Thyroid gland (tissue), 4 donors: ENCODE measurements at regions not wholly inside any gene's neighbourhood (a gene's known extent, or its start where the extent isn't known, plus 50 kb on each side); places are given as distances from the start of the nearest gene placed in this dataset.

Experiments used
- DNase-seq, 2 donors: peaks; one replicate each; pipeline ENCODE4 v3.0.0-alpha.2; 2019
- H3K27ac ChIP-seq, 3 donors: fragments of 200-600 bp; sonication (generic); 1 replicate in 2 of 3; 2 replicates in 1 of 3; pipeline ENCODE4 v1.5.1; 2016 to 2019; ENCODE audit warnings: mild to moderate bottlenecking in 1 of 3, moderate library complexity in 1 of 3
- H3K27me3 ChIP-seq: fragments of 200-600 bp; sonication (generic); one replicate; pipeline ENCODE4 v1.5.1; 2019
- H3K36me3 ChIP-seq, 2 donors: fragments of 200-600 bp; sonication (generic); one replicate each; pipeline ENCODE4 v1.5.1; 2016 to 2019
- H3K4me1 ChIP-seq, 2 donors: fragments of 200-600 bp; sonication (generic); one replicate each; pipeline ENCODE4 v1.5.1; 2017 to 2019
- H3K4me3 ChIP-seq, 3 donors: fragments of 200-600 bp; sonication (generic); replicated peaks in 1 of 3; 1 replicate in 2 of 3; 2 replicates in 1 of 3; pipeline ENCODE4 v1.5.1; 2016; ENCODE audit warnings: mild to moderate bottlenecking in 1 of 3
- H3K9me3 ChIP-seq: fragments of 200-600 bp; sonication (generic); one replicate; pipeline ENCODE4 v1.5.1; 2017
- CTCF ChIP-seq, 6 experiments: fragments of 200-600 bp in 3 of 6; fragments of 450-650 bp in 3 of 6; sonication (generic) in 3 of 6; IDR thresholded peaks; one replicate each; pipeline ENCODE4 v1.5.1; 2016 to 2019; ENCODE audit warnings: antibody characterized with exemption in 6 of 6, mild to moderate bottlenecking in 2 of 6, inconsistent platforms in 1 of 6, moderate library complexity in 1 of 6
- POLR2A ChIP-seq, 2 donors: fragments of 450-650 bp; IDR thresholded peaks; one replicate each; pipeline ENCODE4 v1.6.1; 2017; ENCODE audit warnings: antibody characterized with exemption in 2 of 2, mild to moderate bottlenecking in 2 of 2, moderate library complexity in 1 of 2
- WGBS, 2 donors: methylation state at CpG; one replicate each; pipeline ENCODE4 v1.1.5; 2017; 5-methylcytosine and 5-hydroxymethylcytosine counted together
- intact Hi-C: fragments of 100-400 bp; cut with DNase I; formaldehyde crosslinking; loops from one replicate; pipeline ENCODE4 v1.15.1; 2023

GRCh38 chr4:56261027-56261426, 126.3 kb downstream of the AASDH start:
- intact Hi-C loops: no loop called here
- Histone ChIP-seq H3K27ac (no peak overlapping the region), H3K4me1 (no peaks in the 10 kb centered on the region), H3K27me3 (no peaks in the 10 kb centered on the region), H3K9me3 (no peaks in the 10 kb centered on the region), H3K4me3 (no peak overlapping the region), H3K36me3 (no peaks in the 10 kb centered on the region)
- WGBS, 2 donors: 83 to 96% methylated on average over 6 of the region's 6 CpGs
- TF ChIP-seq POLR2A (IDR thresholded peaks at IDR 0.05): no peak
- no peak for TF ChIP-seq CTCF (IDR thresholded peaks at IDR 0.05)
- no peak for DNase-seq

GRCh38 chr4:56260320-56260719, 127.0 kb downstream of the AASDH start:
- intact Hi-C loops: no loop called here
- 90 to 93% methylated on average over 4 of the region's 4 CpGs for WGBS, 2 donors
- H3K27me3 ChIP-seq: no peaks in the 10 kb centered on the region

GRCh38 chr4:56259655-56260054, 127.6 kb downstream of the AASDH start:
- DNase-seq: no peak
- no peaks in the 10 kb centered on the region for H3K4me1 ChIP-seq
- no peaks in the 10 kb centered on the region for H3K36me3 ChIP-seq
- no peak overlapping the region for H3K27ac ChIP-seq
- H3K9me3 ChIP-seq: no peaks in the 10 kb centered on the region
- no peak overlapping the region for H3K4me3 ChIP-seq
- TF ChIP-seq CTCF (IDR thresholded peaks at IDR 0.05): no peak
- no peak for TF ChIP-seq POLR2A (IDR thresholded peaks at IDR 0.05)
- no peaks in the 10 kb centered on the region for H3K27me3 ChIP-seq
- 80 to 88% methylated on average over 2 of the region's 2 CpGs for WGBS, 2 donors
- intact Hi-C loops: no loop called here

More at GRCh38 chr4:56260320-56260719, 127.0 kb downstream of the AASDH start:
- TF ChIP-seq CTCF (IDR thresholded peaks at IDR 0.05) (no peak), POLR2A (IDR thresholded peaks at IDR 0.05) (no peak)
- DNase-seq: no peak
- Histone ChIP-seq H3K4me3 (no peak overlapping the region), H3K9me3 (no peaks in the 10 kb centered on the region), H3K4me1 (no peaks in the 10 kb centered on the region), H3K27ac (no peak overlapping the region), H3K36me3 (no peaks in the 10 kb centered on the region)

GRCh38 chr4:56255820-56256219, 131.5 kb downstream of the AASDH start:
- 86 to 95% methylated on average over 1 of the region's 1 CpG for WGBS, 2 donors
- H3K36me3 ChIP-seq: no peaks in the 10 kb centered on the region
- H3K27ac ChIP-seq: no peak overlapping the region
- H3K4me1 ChIP-seq: no peaks in the 10 kb centered on the region
- DNase-seq: no peak
- intact Hi-C loops: no loop called here
- H3K9me3 ChIP-seq: no peaks in the 10 kb centered on the region
- no peak for TF ChIP-seq POLR2A (IDR thresholded peaks at IDR 0.05)
- TF ChIP-seq CTCF (IDR thresholded peaks at IDR 0.05): no peak
- H3K4me3 ChIP-seq: no peak overlapping the region
- H3K27me3 ChIP-seq: no peaks in the 10 kb centered on the region

- no peaks in the 10 kb centered on the region for H3K36me3 ChIP-seq
- no peaks in the 10 kb centered on the region for H3K9me3 ChIP-seq
- H3K4me1 ChIP-seq: no peaks in the 10 kb centered on the region
- H3K27ac ChIP-seq: no peak overlapping the region
- H3K4me3 ChIP-seq: no peak overlapping the region
- no peak for TF ChIP-seq POLR2A (IDR thresholded peaks at IDR 0.05)
- TF ChIP-seq CTCF (IDR thresholded peaks at IDR 0.05): no peak
- intact Hi-C loops: no loop called here
- WGBS, 2 donors: 83 to 84% methylated on average over 4 of the region's 4 CpGs
- no peak for DNase-seq
- no peaks in the 10 kb centered on the region for H3K27me3 ChIP-seq
Observed at GRCh38 chr4:56253666-56254305, 133.5 kb downstream of the AASDH start.
